ENCODE measurements at regions not wholly inside any gene's neighbourhood (a gene's known extent, or its start where the extent isn't known, plus 50 kb on each side); places are given as distances from the start of the nearest gene placed in this dataset.

DNA sequence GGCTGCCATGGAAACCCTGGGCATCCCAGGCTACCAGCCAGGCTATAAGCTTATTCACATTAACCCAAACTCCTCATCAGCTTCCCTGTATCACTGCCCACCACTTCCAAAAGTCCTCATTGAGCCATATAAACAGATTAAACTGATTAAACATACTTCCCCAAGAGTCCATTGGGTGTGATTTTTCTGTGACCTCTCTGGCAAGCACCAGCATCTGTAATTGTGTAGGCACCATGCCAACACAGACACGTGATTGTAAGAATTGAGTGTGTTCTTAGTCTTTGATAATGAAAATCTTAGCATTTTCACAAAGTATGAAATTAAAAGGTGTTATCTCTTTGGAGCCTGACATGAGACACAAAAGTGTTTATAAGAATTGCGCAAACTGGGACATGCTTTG, 679.3 kb downstream of the TYW1 start:
- TF ChIP-seq, protein P1, sequence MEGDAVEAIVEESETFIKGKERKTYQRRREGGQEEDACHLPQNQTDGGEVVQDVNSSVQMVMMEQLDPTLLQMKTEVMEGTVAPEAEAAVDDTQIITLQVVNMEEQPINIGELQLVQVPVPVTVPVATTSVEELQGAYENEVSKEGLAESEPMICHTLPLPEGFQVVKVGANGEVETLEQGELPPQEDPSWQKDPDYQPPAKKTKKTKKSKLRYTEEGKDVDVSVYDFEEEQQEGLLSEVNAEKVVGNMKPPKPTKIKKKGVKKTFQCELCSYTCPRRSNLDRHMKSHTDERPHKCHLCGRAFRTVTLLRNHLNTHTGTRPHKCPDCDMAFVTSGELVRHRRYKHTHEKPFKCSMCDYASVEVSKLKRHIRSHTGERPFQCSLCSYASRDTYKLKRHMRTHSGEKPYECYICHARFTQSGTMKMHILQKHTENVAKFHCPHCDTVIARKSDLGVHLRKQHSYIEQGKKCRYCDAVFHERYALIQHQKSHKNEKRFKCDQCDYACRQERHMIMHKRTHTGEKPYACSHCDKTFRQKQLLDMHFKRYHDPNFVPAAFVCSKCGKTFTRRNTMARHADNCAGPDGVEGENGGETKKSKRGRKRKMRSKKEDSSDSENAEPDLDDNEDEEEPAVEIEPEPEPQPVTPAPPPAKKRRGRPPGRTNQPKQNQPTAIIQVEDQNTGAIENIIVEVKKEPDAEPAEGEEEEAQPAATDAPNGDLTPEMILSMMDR (IDR thresholded peaks at IDR 0.05): no peak
- TF ChIP-seq POLR2A (IDR thresholded peaks at IDR 0.05): no peak
